ENCODE measurements at regions not wholly inside any gene's neighbourhood (a gene's known extent, or its start where the extent isn't known, plus 50 kb on each side); places are given as distances from the start of the nearest gene placed in this dataset.

- H3K4me3 ChIP-seq (replicated peaks; ENCODE audit: low read depth, low read length) = no peak overlapping the region
- H3K27me3 ChIP-seq (replicated peaks; ENCODE audit: control insufficient read depth, insufficient read depth, low read length) = no peaks in the 10 kb centered on the region
- TF ChIP-seq CTCF (IDR thresholded peaks at IDR 0.05; ENCODE audit: insufficient read depth, low read length, poor library complexity, severe bottlenecking) = peak; percentile 64
- DNase-seq (ENCODE audit: extremely low read depth, insufficient read length) = no peak
- H3K36me3 ChIP-seq (ENCODE audit: control insufficient read depth, insufficient read depth, low read length) = no peaks in the 10 kb centered on the region
Measured at GRCh38 chr11:29328961-29329441, 687.8 kb downstream of the KCNA4 start.

- TF ChIP-seq CTCF (IDR thresholded peaks at IDR 0.05; ENCODE audit: insufficient read depth, low read length, poor library complexity, severe bottlenecking) = no peak
- DNase-seq (ENCODE audit: extremely low read depth, insufficient read length) = no peak
- Histone ChIP-seq H3K4me3 (replicated peaks; ENCODE audit: low read depth, low read length) (no peak overlapping the region), H3K27me3 (replicated peaks; ENCODE audit: control insufficient read depth, insufficient read depth, low read length) (no peaks in the 10 kb centered on the region), H3K36me3 (ENCODE audit: control insufficient read depth, insufficient read depth, low read length) (no peaks in the 10 kb centered on the region)
Measured at GRCh38 chr11:29327891-29328290, 688.9 kb downstream of the KCNA4 start.

GRCh38 chr11:29326757-29327156 lies 690.1 kb downstream of the KCNA4 start:
- H3K27me3 ChIP-seq (replicated peaks; ENCODE audit: control insufficient read depth, insufficient read depth, low read length) = no peaks in the 10 kb centered on the region
- TF ChIP-seq CTCF (IDR thresholded peaks at IDR 0.05; ENCODE audit: insufficient read depth, low read length, poor library complexity, severe bottlenecking) = no peak
- no peak for DNase-seq (ENCODE audit: extremely low read depth, insufficient read length)
- no peak overlapping the region for H3K4me3 ChIP-seq (replicated peaks; ENCODE audit: low read depth, low read length)
- H3K36me3 ChIP-seq (ENCODE audit: control insufficient read depth, insufficient read depth, low read length) = no peaks in the 10 kb centered on the region

- no peak overlapping the region for H3K4me3 ChIP-seq (replicated peaks; ENCODE audit: low read depth, low read length)
- no peaks in the 10 kb centered on the region for H3K27me3 ChIP-seq (replicated peaks; ENCODE audit: control insufficient read depth, insufficient read depth, low read length)
- TF ChIP-seq CTCF (IDR thresholded peaks at IDR 0.05; ENCODE audit: insufficient read depth, low read length, poor library complexity, severe bottlenecking) = no peak
- DNase-seq (ENCODE audit: extremely low read depth, insufficient read length) = no peak
- no peaks in the 10 kb centered on the region for H3K36me3 ChIP-seq (ENCODE audit: control insufficient read depth, insufficient read depth, low read length)
Measured at GRCh38 chr11:29324328-29324727, 692.5 kb downstream of the KCNA4 start.

GRCh38 chr11:29321293-29322132 lies 695.3 kb downstream of the KCNA4 start:
- Histone ChIP-seq H3K4me3 (replicated peaks; ENCODE audit: low read depth, low read length) (no peak overlapping the region), H3K27me3 (replicated peaks; ENCODE audit: control insufficient read depth, insufficient read depth, low read length) (no peaks in the 10 kb centered on the region), H3K36me3 (ENCODE audit: control insufficient read depth, insufficient read depth, low read length) (no peaks in the 10 kb centered on the region)
- DNase-seq (ENCODE audit: extremely low read depth, insufficient read length) = no peak
- TF ChIP-seq CTCF (IDR thresholded peaks at IDR 0.05; ENCODE audit: insufficient read depth, low read length, poor library complexity, severe bottlenecking) = no peak
